Small intestine (tissue), 7 donors: ENCODE measurements at regions not wholly inside any gene's neighbourhood (a gene's known extent, or its start where the extent isn't known, plus 50 kb on each side); places are given as distances from the start of the nearest gene placed in this dataset.
"Not testable (repeated sequence)": the region's sequence is repeated elsewhere in the genome, so short reads cannot be mapped to it uniquely, and the experiment has no call there.

ENCODE experiments used
- DNase-seq, 2 donors: peaks; one replicate each; pipeline versions ENCODE4 v3.0.0 to v3.0.0-alpha.2; 2013
- FAIRE-seq: peaks from 2 replicates; lab custom pipeline; 2012; peaks lifted over from hg19 to GRCh38; lab: Jason Lieb, UNC
- H3K27ac ChIP-seq, 3 donors: one replicate each; pipeline ENCODE4 v1.5.1; 2013; ENCODE audit warnings: low read length in 2 of 3, mild to moderate bottlenecking in 2 of 3, control low read depth in 1 of 3, inconsistent platforms in 1 of 3, low read depth in 1 of 3, moderate library complexity in 1 of 3
- H3K27me3 ChIP-seq, 3 donors: one replicate each; pipeline ENCODE4 v1.6.1; 2013; ENCODE audit warnings: low read length in 3 of 3, inconsistent platforms in 1 of 3; ENCODE audit not compliant: control insufficient read depth in 3 of 3, insufficient read depth in 3 of 3
- H3K36me3 ChIP-seq, 3 donors: one replicate each; pipeline ENCODE4 v1.6.1; 2013; ENCODE audit warnings: low read length in 3 of 3, inconsistent platforms in 1 of 3, low read depth in 1 of 3, mild to moderate bottlenecking in 1 of 3, moderate library complexity in 1 of 3; ENCODE audit not compliant: control insufficient read depth in 3 of 3, insufficient read depth in 2 of 3
- H3K4me1 ChIP-seq, 3 donors: one replicate each; pipeline ENCODE4 v1.6.1; 2013; ENCODE audit warnings: low read length in 2 of 3, inconsistent platforms in 1 of 3, low read depth in 1 of 3, mild to moderate bottlenecking in 1 of 3, moderate library complexity in 1 of 3; ENCODE audit not compliant: control insufficient read depth in 3 of 3, insufficient read depth in 2 of 3
- H3K4me3 ChIP-seq, 3 donors: one replicate each; pipeline ENCODE4 v1.5.1; 2013; ENCODE audit warnings: low read length in 3 of 3, control low read depth in 1 of 3, inconsistent platforms in 1 of 3, low read depth in 1 of 3, mild to moderate bottlenecking in 1 of 3, moderate library complexity in 1 of 3
- H3K9me3 ChIP-seq, 2 donors: one replicate each; pipeline ENCODE4 v1.6.1; 2013; ENCODE audit warnings: low read depth in 1 of 2, low read length in 1 of 2; ENCODE audit not compliant: control insufficient read depth in 2 of 2, insufficient read depth in 1 of 2
- WGBS, 3 donors: extraction: QIAGEN DNeasy Blood & Tissue Kit; methylation state at CpG; one replicate each; pipeline ENCODE4 v1.1.7; 2013; 5-methylcytosine and 5-hydroxymethylcytosine counted together
- donor health status: healthy with polysubstance abuse.
- donor health status: control.
- donor health status: control.
- donor health status: Bipolar disorder and iron deficiency.
- donor health status: healthy.

- H3K4me3 ChIP-seq = no peak overlapping the region
These were observed 520.3 kb downstream of the EDEM1 start for GRCh38 chr3:5707794-5708193.

GRCh38 chr3:5709714-5710113, 522.2 kb downstream of the EDEM1 start:
- DNase-seq (no peak), FAIRE-seq (no peak)
- Histone ChIP-seq H3K36me3 (no peaks in the 10 kb centered on the region), H3K4me3 (no peak overlapping the region), H3K4me1 (no peaks in the 10 kb centered on the region), H3K27me3 (no peaks in the 10 kb centered on the region), H3K9me3 (peaks cover 0 to 2% of the 10 kb centered on the region in 2 donors), H3K27ac (no peak overlapping the region)
- WGBS, 3 donors = 42 to 59% (median 48%) methylated on average over 2 of the region's 2 CpGs

More at GRCh38 chr3:5707794-5708193, 520.3 kb downstream of the EDEM1 start:
- WGBS, 3 donors = 37 to 58% (median 41%) methylated on average over 2 of the region's 2 CpGs
- H3K4me1 ChIP-seq = no peaks in the 10 kb centered on the region
- no peak overlapping the region for H3K27ac ChIP-seq
- H3K36me3 ChIP-seq = no peaks in the 10 kb centered on the region
- no peak for DNase-seq
- FAIRE-seq = no peak
- no peaks in the 10 kb centered on the region for H3K27me3 ChIP-seq
- peaks cover 0 to 2% of the 10 kb centered on the region in 2 donors for H3K9me3 ChIP-seq

GRCh38 chr3:5710718-5711117, 523.2 kb downstream of the EDEM1 start:
- no peaks in the 10 kb centered on the region for H3K4me1 ChIP-seq
- no peak for FAIRE-seq
- no peak overlapping the region for H3K4me3 ChIP-seq
- H3K27ac ChIP-seq = no peak overlapping the region
- peaks cover 0 to 2% of the 10 kb centered on the region in 2 donors for H3K9me3 ChIP-seq
- no peaks in the 10 kb centered on the region for H3K36me3 ChIP-seq
- no peaks in the 10 kb centered on the region for H3K27me3 ChIP-seq
- no peak for DNase-seq
- WGBS, 3 donors = 40 to 49% (median 43%) methylated on average over 3 of the region's 3 CpGs

DNA sequence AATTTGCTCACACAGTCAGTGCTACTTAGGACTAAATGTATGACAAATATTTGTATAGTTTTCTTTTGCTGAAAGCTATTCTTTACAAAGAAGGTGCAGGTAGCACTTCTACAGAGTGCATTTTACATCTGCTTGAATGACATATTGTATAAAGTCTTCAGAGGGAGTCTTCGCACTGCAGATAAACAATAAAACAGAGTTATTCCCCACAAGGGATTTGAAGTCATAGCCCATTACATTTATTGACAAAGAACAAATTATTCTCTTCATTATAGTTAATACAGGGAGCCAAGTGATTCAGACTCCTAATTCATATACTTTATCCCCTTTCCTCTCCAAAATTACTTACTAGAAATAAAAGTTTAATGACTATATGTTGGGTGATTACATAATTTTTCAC, 529.7 kb downstream of the EDEM1 start:
- FAIRE-seq = no peak
- WGBS, 3 donors = 72 to 94% (median 88%) methylated on average over 1 of the region's 1 CpG
- Histone ChIP-seq H3K9me3 (no peaks in the 10 kb centered on the region), H3K4me3 (no peak overlapping the region), H3K4me1 (no peaks in the 10 kb centered on the region), H3K27ac (no peak overlapping the region), H3K36me3 (no peaks in the 10 kb centered on the region), H3K27me3 (no peaks in the 10 kb centered on the region)
- DNase-seq = no peak

- not testable (repeated sequence) for H3K4me3 ChIP-seq, H3K27me3 ChIP-seq, H3K9me3 ChIP-seq, H3K27ac ChIP-seq, FAIRE-seq, H3K36me3 ChIP-seq, H3K4me1 ChIP-seq, DNase-seq
These were observed 532.2 kb downstream of the EDEM1 start for GRCh38 chr3:5719668-5720067.

GRCh38 chr3:5725801-5726200, 538.3 kb downstream of the EDEM1 start:
- FAIRE-seq (no peak), DNase-seq (no peak)
- WGBS, 3 donors = 10 to 46% (median 26%) methylated on average over 2 of the region's 2 CpGs
- Histone ChIP-seq H3K27me3 (no peaks in the 10 kb centered on the region), H3K4me3 (no peak overlapping the region), H3K36me3 (no peaks in the 10 kb centered on the region), H3K9me3 (no peaks in the 10 kb centered on the region), H3K4me1 (no peaks in the 10 kb centered on the region), H3K27ac (no peak overlapping the region)

DNA sequence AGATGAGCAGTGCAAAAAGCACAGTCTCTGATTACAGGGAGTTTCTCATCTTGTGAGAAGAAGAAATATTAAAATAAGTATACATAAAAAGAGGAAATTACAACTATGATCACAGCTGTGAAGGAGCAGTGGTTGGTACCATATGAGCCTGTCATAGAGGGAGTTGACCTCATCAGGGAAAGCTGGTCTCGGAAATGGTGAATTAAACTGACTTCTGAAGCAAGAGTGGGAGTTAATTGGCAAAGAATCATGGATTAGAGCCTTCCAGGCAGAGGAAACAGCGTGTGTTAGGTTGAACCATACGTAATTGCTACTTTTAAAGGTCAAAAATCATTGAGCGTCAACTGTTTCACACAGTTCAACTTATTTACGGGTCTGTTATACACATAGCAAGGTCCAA, 539.1 kb downstream of the EDEM1 start:
- no peak for FAIRE-seq
- no peaks in the 10 kb centered on the region for H3K4me1 ChIP-seq
- H3K27me3 ChIP-seq = no peaks in the 10 kb centered on the region
- no peak overlapping the region for H3K27ac ChIP-seq
- H3K36me3 ChIP-seq = no peaks in the 10 kb centered on the region
- WGBS, 3 donors = 29 to 65% (median 39%) methylated on average over 5 of the region's 5 CpGs
- H3K9me3 ChIP-seq = no peaks in the 10 kb centered on the region
- DNase-seq = peak in 1 of 2 donors; percentile 1
- no peak overlapping the region for H3K4me3 ChIP-seq

DNA sequence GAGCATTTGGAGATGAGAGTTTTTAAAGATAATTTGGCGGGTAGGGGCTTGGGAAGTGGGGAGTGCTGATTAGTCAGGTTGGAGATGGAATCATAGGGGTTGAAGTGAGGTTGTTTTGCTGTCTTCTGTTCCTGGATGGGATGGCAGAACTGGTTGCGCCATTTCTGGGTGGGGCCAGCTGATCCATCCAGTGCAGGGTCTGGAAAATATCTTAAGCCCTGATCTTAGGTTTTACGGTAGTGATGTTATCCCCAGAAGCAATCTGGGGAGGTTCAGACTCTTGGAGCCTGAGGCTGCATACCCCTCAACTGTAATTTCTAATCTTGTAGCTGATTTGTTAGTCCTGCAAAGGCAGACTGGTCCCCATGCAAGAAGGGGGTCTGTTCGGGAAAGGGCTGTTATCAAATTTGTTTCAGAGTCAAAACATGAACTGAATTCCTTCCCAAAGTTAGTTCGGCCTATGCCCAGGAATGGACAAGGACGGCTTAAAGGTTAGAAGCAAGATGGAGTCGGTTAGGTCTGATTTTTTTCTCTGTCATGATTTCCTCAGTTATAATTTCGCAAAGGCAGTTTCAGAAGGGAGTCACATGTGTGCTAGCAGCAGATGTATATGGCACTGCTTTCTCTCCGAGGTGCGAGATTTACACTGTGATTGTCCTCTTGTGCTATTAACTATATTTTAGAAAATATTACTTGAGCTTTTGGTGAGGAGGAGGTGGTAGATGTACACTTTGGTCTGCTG, 540.4 kb downstream of the EDEM1 start:
- 85 to 90% (median 85%) methylated on average over 10 of the region's 10 CpGs for WGBS, 3 donors
- H3K36me3 ChIP-seq = no peaks in the 10 kb centered on the region
- H3K27me3 ChIP-seq = no peaks in the 10 kb centered on the region
- H3K4me1 ChIP-seq = no peaks in the 10 kb centered on the region
- no peak overlapping the region for H3K4me3 ChIP-seq
- no peak for FAIRE-seq
- no peak overlapping the region for H3K27ac ChIP-seq
- DNase-seq = no peak
- no peaks in the 10 kb centered on the region for H3K9me3 ChIP-seq

GRCh38 chr3:5729852-5730251, 542.3 kb downstream of the EDEM1 start:
- 75 to 86% (median 85%) methylated on average over 4 of the region's 4 CpGs for WGBS, 3 donors
- no peak for FAIRE-seq

More at GRCh38 chr3:5729852-5730251, 542.3 kb downstream of the EDEM1 start:
- no peaks in the 10 kb centered on the region for H3K4me1 ChIP-seq
- no peak overlapping the region for H3K27ac ChIP-seq
- no peak overlapping the region for H3K4me3 ChIP-seq
- H3K9me3 ChIP-seq = no peaks in the 10 kb centered on the region
- no peaks in the 10 kb centered on the region for H3K27me3 ChIP-seq
- no peaks in the 10 kb centered on the region for H3K36me3 ChIP-seq
- no peak for DNase-seq
